Stimulated activated CD4-positive, alpha-beta T cell treated with anti-CD3 and anti-CD28 coated beads, Interleukin-4, amount 100 ng/mL, for 1 hour (primary cell): ENCODE measurements at regions not wholly inside any gene's neighbourhood (a gene's known extent, or its start where the extent isn't known, plus 50 kb on each side); places are given as distances from the start of the nearest gene placed in this dataset.

Source experiments
- DNase-seq: peaks from one replicate; pipeline ENCODE4 v3.0.0-alpha.2; 2020

- no peak for DNase-seq
These were observed 65.8 kb downstream of the ETAA1 start for GRCh38 chr2:67462738-67463496.

DNA sequence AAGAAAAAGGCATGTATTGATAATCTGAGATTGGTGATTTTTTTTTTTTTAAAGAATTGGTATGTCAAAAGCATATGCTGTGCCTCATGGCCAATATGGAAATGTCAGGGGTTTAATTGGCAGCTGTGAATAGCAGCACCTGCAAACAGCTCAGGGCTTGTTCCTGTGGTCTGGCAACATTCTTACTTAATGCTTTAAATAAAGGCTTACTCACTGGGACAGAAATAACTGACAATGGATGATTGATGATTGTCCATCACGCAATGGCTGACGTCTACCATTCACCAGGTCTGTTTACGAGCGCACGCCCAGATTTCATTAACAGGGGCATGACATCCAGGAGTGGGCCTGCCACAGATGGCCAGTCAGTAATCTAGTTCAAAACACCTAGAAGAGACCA, 66.7 kb downstream of the ETAA1 start:
- no peak for DNase-seq

GRCh38 chr2:67465623-67466022, 68.5 kb downstream of the ETAA1 start:
- no peak for DNase-seq

DNA sequence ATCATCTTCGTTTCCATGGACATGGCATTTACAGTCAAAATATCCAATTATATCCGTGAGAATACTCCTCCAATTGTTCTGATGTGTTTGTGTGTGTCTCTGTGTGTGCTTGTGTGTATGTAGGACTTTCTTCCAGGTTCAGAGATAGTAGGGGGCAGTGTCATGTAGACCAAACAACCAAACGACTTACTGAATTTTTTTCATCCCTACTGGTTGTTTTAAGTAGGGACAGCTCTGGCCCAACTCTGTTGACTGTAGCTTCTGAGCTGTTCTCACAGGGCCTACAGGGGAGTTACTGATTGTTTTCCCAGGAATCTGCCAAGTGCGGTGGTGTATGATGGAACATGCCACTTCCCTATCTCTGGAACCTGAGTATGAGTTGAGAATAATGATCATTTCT, 69.6 kb downstream of the ETAA1 start:
- DNase-seq: no peak

DNA sequence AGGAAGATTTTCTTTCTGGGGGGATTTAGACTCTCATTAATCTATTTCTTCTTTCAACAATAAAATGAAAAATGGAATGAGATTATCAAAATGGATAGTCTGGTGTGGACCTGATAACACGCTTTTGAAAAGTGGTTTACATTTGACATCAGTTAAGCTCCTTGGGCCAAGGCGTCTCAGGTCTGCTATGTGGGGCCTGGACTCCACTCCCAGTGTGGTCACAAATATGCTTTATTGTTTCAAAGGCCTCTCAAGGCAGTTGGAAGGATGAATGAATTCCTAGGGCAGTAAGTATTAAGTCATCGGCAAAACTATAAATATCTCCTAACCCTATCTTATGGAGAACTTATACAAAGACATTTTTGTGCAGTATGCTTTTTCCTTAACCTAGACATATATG, 74.5 kb downstream of the ETAA1 start:
- DNase-seq: no peak

- DNase-seq: no peak
These were observed 80.0 kb downstream of the ETAA1 start for GRCh38 chr2:67476809-67477790.

- no peak for DNase-seq
These were observed 82.1 kb downstream of the ETAA1 start for GRCh38 chr2:67479261-67479660.

DNA sequence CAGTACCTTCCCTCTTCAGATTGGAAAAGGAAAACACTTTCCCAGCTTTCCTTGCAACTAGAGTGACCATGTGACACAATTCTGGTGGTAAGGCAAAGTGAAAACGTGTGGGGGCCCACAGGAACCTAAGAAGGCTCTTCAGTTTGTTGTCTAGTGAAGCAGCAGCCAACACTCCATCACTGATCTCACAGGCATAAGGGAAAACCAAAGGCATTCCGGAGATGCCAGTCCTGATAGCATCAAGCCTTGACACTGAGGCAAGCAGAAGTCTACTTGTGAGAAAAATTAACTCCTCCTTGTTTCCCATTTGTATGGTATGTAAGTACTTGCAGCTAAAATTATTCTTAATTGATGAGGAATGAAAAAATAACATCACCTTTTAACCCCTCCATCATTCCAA, 88.3 kb downstream of the ETAA1 start:
- no peak for DNase-seq

- DNase-seq: no peak
These were observed 89.1 kb downstream of the ETAA1 start for GRCh38 chr2:67486041-67486796.

- DNase-seq: no peak
These were observed 90.9 kb downstream of the ETAA1 start for GRCh38 chr2:67487993-67488392.

GRCh38 chr2:67489396-67489795, 92.3 kb downstream of the ETAA1 start:
- DNase-seq: no peak

GRCh38 chr2:67498931-67499330, 101.8 kb downstream of the ETAA1 start:
- no peak for DNase-seq

DNA sequence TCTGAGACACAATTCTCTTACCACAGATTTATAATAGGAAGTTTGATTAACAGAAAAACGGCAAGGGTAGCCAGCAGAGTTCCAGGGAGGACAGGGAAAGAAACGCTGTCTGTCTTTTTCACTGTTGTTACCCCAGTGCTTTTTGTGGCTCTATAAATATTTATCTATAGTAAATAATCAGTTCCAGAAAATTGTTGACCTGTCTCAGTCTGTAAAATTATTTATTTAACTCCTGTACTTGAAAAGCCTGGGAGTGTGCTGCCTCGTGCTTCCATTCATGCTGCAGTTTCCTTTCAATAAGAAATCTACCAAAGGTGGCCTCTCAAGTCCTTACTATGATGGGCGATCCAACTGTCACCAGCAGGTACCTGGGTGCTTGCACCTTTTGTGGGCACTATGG, 102.9 kb downstream of the ETAA1 start:
- DNase-seq: no peak

GRCh38 chr2:67500541-67500940, 103.4 kb downstream of the ETAA1 start:
- no peak for DNase-seq

GRCh38 chr2:67502346-67503065, 105.4 kb downstream of the ETAA1 start:
- no peak for DNase-seq

GRCh38 chr2:67503066-67503795, 106.1 kb downstream of the ETAA1 start:
- DNase-seq: no peak

DNA sequence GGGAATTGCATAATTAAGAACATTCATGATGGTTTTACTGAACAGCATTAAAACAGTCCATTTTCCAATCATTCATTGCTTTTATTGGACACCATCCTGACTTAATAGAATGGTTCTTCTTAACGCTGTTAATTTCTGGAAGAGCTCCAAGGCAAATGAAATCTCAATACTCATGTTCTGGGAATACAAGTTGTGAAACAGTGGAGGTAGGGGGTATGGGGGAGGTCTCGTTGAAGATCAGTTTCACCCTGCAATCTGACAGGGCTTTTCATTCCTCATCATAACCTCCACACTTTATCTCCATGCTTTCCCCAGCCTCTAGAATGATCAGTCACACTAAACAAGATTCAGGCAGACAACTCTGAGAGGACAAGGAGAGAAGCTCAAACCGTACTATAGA, 113.6 kb downstream of the ETAA1 start:
- DNase-seq: no peak

GRCh38 chr2:67514515-67514914, 117.4 kb downstream of the ETAA1 start:
- no peak for DNase-seq

- DNase-seq: no peak
These were observed 117.9 kb downstream of the ETAA1 start for GRCh38 chr2:67515056-67515455.

DNA sequence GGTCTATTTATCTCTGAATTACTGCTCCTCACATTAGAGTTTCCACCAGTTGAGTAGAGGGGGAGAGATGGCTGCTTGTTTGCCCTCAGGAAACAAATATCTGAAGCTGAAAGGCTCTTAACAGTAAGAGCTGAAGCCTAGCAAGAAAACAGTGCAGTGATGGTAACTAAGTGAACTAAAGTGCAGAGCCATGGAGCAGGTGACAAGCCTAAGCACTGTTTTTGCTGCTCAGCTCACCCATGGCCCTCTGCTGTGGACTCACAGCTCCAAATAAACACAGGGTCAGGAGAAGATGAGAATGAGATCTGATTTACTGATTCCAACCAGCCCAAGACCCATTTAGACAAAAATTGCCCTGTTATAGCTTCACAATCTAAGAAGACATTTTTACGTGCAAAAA, 118.4 kb downstream of the ETAA1 start:
- DNase-seq: no peak

- DNase-seq: no peak
These were observed 119.2 kb downstream of the ETAA1 start for GRCh38 chr2:67516362-67516761.
